ENCODE measurements at regions not wholly inside any gene's neighbourhood (a gene's known extent, or its start where the extent isn't known, plus 50 kb on each side); places are given as distances from the start of the nearest gene placed in this dataset.
"Not testable (repeated sequence)": the region's sequence is repeated elsewhere in the genome, so short reads cannot be mapped to it uniquely, and the experiment has no call there.

DNA sequence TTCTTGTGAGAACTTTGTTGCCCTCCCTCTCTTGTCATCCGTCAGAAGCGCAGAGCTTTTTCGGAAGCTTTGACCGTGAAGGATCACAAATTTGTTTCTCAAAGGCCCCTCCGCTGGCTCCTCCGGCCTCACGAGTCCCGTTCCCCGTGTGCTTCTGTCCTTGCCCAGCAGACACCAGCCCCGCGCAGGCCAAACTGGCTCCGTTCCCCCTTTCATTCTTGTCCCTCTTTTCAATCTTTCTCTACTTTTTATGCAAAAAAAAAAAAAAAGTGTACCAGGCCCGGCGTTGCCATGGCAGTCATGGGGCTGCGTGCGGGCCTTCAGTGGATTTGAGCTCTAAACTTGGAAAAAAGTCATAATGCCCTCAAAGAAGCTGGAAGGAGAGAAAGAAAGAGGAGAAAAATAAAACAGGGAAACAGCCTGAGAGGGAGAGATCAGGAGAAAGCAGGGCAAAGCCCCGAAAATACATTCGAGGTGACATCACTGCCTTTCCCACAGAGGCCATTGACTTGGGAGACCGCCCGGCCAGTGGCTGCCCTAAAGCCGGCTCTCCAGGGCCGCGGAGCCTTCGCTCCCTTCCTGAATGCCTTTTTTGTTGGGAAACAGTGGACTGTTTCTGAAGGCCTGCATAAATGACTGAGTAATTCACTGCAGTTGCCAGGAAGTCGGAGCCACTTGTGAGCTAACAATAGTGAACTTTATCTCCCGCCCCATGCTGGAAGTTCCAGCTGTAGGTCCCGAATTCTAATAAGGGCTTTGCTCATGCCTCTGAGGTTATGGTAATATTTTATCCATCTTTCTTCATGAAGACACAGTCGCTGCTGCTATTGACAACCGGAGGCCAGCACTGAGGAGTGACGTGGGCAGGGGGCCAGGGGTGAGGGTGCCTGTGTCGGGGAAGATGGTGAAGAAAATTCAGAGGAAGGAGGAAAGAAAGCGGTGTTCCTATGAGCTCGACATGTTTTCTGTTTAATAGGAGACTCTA, 670.9 kb downstream of the QKI start:
- H3K9me2 ChIP-seq (replicated peaks; ENCODE audit: control insufficient read depth, low read length), result no peaks in the 10 kb centered on the region

DNA sequence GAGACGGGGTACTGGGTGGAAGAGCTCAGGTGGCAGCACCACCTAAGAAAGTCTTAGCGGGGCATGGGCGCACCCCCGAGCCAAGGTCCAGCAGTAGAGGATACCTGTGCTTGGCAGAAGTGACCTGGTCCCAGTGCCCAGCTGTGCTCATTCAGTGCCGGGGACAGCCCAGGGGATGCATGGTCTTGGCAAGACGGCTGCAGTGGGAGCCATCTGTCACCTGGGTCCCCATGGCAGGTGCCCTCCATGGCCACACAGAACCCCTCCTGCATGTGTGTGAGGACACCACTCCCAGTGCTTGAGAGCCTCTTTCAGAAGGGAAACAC, 664.7 kb downstream of the QKI start:
- Histone ChIP-seq H3F3A (ENCODE audit: control insufficient read depth, insufficient read depth) (no peaks in the 10 kb centered on the region), H3K79me2 (ENCODE audit: control insufficient read depth, low read length) (no peaks in the 10 kb centered on the region), H3K27ac (ENCODE audit: low read depth, low read length) (no peak overlapping the region), H3K4me3 (ENCODE audit: low read length) (no peak overlapping the region), H3K4me1 (ENCODE audit: control insufficient read depth, low read length) (no peaks in the 10 kb centered on the region), H3K9me2 (replicated peaks; ENCODE audit: control insufficient read depth, low read length) (no peaks in the 10 kb centered on the region), H3K27me3 (ENCODE audit: control insufficient read depth, low read length) (no peaks in the 10 kb centered on the region), H3K9me3 (ENCODE audit: control insufficient read depth, insufficient read depth, low read length) (peaks cover 10% of the 10 kb centered on the region; the same call in 1 of the 2 replicates), H3K36me3 (ENCODE audit: control insufficient read depth, low read length) (no peaks in the 10 kb centered on the region), H3K4me2 (ENCODE audit: low read length) (no peak overlapping the region), H4K20me1 (ENCODE audit: control insufficient read depth, insufficient read depth, low read depth, low read length) (no peaks in the 10 kb centered on the region)
- TF ChIP-seq, protein P1, sequence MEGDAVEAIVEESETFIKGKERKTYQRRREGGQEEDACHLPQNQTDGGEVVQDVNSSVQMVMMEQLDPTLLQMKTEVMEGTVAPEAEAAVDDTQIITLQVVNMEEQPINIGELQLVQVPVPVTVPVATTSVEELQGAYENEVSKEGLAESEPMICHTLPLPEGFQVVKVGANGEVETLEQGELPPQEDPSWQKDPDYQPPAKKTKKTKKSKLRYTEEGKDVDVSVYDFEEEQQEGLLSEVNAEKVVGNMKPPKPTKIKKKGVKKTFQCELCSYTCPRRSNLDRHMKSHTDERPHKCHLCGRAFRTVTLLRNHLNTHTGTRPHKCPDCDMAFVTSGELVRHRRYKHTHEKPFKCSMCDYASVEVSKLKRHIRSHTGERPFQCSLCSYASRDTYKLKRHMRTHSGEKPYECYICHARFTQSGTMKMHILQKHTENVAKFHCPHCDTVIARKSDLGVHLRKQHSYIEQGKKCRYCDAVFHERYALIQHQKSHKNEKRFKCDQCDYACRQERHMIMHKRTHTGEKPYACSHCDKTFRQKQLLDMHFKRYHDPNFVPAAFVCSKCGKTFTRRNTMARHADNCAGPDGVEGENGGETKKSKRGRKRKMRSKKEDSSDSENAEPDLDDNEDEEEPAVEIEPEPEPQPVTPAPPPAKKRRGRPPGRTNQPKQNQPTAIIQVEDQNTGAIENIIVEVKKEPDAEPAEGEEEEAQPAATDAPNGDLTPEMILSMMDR (IDR thresholded peaks at IDR 0.05; ENCODE audit: low read depth, low read length, poor library complexity, severe bottlenecking), result no peak

More for the DNA sequence above, 670.9 kb downstream of the QKI start:
- H3K27me3 ChIP-seq (ENCODE audit: control insufficient read depth, low read length), result no peaks in the 10 kb centered on the region
- peaks cover under 1% of the 10 kb centered on the region; the same call in 1 of the 2 replicates for H3K9me3 ChIP-seq (ENCODE audit: control insufficient read depth, insufficient read depth, low read length)
- no peak overlapping the region for H3K4me2 ChIP-seq (ENCODE audit: low read length)
- no peaks in the 10 kb centered on the region for H3F3A ChIP-seq (ENCODE audit: control insufficient read depth, insufficient read depth)
- H3K4me3 ChIP-seq (ENCODE audit: low read length), result no peak overlapping the region
- H3K36me3 ChIP-seq (ENCODE audit: control insufficient read depth, low read length), result no peaks in the 10 kb centered on the region
- no peaks in the 10 kb centered on the region for H3K79me2 ChIP-seq (ENCODE audit: control insufficient read depth, low read length)
- no peaks in the 10 kb centered on the region for H3K4me1 ChIP-seq (ENCODE audit: control insufficient read depth, low read length)
- no peak overlapping the region for H3K27ac ChIP-seq (ENCODE audit: low read depth, low read length)
- H4K20me1 ChIP-seq (ENCODE audit: control insufficient read depth, insufficient read depth, low read depth, low read length), result no peaks in the 10 kb centered on the region
- no peak for TF ChIP-seq EZH2phosphoT487 (IDR thresholded peaks at IDR 0.05; ENCODE audit: borderline replicate concordance, low read length)
- TF ChIP-seq, protein P1 (IDR thresholded peaks at IDR 0.05; ENCODE audit: low read depth, low read length, poor library complexity, severe bottlenecking), result no peak

DNA sequence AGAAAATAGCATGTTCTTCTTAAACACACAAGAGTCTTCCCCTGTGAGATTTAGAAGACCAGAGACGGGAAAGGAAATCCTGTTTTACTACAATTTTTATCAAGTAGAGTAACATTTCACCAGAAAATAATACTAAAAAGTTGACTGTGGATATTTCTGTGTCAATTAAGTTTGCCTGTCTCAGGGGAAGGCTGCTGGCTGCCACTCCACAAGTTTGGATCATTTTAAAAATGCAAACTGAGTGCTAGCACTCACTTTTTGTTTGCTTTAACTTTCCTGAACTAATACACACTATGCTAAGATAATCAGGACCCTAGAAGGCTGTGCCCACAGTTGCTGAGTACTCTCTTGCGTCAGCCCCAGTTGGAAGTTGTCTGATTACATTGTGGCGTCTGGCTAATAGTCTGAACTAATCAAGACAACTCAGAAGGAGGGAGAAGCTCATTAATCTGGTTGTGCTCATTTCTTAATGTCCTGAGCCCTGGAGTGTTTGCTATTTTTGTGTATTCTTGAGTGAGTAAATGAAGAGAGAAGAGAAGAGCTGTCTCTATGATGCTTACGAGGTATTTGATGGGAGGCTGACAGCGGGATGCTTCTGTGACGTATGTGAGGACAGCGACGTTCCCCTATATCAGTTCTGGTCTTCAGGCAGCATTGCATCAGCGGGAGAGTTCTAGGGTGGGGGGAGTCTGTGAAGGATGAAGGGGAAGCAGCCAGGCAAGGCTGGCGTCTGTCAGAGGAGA, 664.2 kb downstream of the QKI start:
- TF ChIP-seq, protein P1 (IDR thresholded peaks at IDR 0.05; ENCODE audit: low read depth, low read length, poor library complexity, severe bottlenecking), result no peak
- TF ChIP-seq EZH2phosphoT487 (IDR thresholded peaks at IDR 0.05; ENCODE audit: borderline replicate concordance, low read length), result no peak
- Histone ChIP-seq H3F3A (ENCODE audit: control insufficient read depth, insufficient read depth) (no peaks in the 10 kb centered on the region), H3K4me3 (ENCODE audit: low read length) (no peak overlapping the region), H3K9me3 (ENCODE audit: control insufficient read depth, insufficient read depth, low read length) (peaks cover 10% of the 10 kb centered on the region; the same call in 1 of the 2 replicates), H4K20me1 (ENCODE audit: control insufficient read depth, insufficient read depth, low read depth, low read length) (no peaks in the 10 kb centered on the region), H3K79me2 (ENCODE audit: control insufficient read depth, low read length) (no peaks in the 10 kb centered on the region), H3K36me3 (ENCODE audit: control insufficient read depth, low read length) (no peaks in the 10 kb centered on the region), H3K4me1 (ENCODE audit: control insufficient read depth, low read length) (no peaks in the 10 kb centered on the region), H3K27me3 (ENCODE audit: control insufficient read depth, low read length) (no peaks in the 10 kb centered on the region), H3K27ac (ENCODE audit: low read depth, low read length) (no peak overlapping the region), H3K9me2 (replicated peaks; ENCODE audit: control insufficient read depth, low read length) (no peaks in the 10 kb centered on the region), H3K4me2 (ENCODE audit: low read length) (no peak overlapping the region)

DNA sequence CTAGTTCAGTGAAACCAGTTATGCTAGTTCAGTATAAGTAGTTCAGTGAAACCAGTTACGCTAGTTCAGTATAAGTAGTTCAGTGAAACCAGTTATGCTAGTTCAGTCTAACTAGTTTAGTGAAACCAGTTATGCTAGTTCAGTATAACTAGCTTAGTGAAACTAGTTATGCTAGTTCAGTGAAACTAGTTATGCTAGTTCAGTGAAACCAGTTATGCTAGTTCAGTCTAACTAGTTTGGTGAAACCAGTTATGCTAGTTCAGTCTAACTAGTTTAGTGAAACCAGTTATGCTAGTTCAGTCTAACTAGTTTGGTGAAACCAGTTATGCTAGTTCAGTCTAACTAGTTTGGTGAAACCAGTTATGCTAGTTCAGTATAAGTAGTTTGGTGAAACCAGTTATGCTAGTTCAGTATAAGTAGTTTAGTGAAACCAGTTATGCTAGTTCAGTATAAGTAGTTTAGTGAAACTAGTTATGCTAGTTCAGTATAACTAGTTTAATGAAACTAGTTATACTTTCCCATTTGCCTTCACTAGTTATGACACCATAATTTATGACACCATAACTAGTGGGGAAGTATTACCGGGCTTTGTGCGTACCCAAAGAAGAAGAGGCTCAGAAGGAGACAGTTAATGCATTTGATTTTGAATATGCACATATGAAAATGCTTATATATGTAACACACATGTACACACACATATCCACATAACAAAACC, 662.5 kb downstream of the QKI start:
- H3K79me2 ChIP-seq (ENCODE audit: control insufficient read depth, low read length); H3K27ac ChIP-seq (ENCODE audit: low read depth, low read length); H3K27me3 ChIP-seq (ENCODE audit: control insufficient read depth, low read length); H4K20me1 ChIP-seq (ENCODE audit: control insufficient read depth, insufficient read depth, low read depth, low read length); H3K4me3 ChIP-seq (ENCODE audit: low read length); H3K9me3 ChIP-seq (ENCODE audit: control insufficient read depth, insufficient read depth, low read length); H3K4me2 ChIP-seq (ENCODE audit: low read length); H3K4me1 ChIP-seq (ENCODE audit: control insufficient read depth, low read length); H3F3A ChIP-seq (ENCODE audit: control insufficient read depth, insufficient read depth); H3K9me2 ChIP-seq (replicated peaks; ENCODE audit: control insufficient read depth, low read length); H3K36me3 ChIP-seq (ENCODE audit: control insufficient read depth, low read length): not testable (repeated sequence)
